GM12878 (cell line): ENCODE measurements at regions not wholly inside any gene's neighbourhood (a gene's known extent, or its start where the extent isn't known, plus 50 kb on each side); places are given as distances from the start of the nearest gene placed in this dataset.

ENCODE experiments used
- FOS ChIP-seq: IDR thresholded peaks from 3 replicates; pipeline ENCODE4 v1.6.1; 2011; ENCODE audit warnings: borderline replicate concordance; ENCODE audit not compliant: insufficient read length; ENCODE audit errors: extremely low read depth
- GABPA ChIP-seq: IDR thresholded peaks from 2 replicates; pipeline ENCODE4 v1.6.1; 2014; ENCODE audit warnings: antibody characterized with exemption, low read depth, mild to moderate bottlenecking, inconsistent platforms
- MAX ChIP-seq: IDR thresholded peaks from 2 replicates; pipeline ENCODE4 v1.6.1; 2012; ENCODE audit warnings: low read depth, low read length, improper control_type of control experiment
- POLR2A ChIP-seq: IDR thresholded peaks from 2 replicates; pipeline ENCODE4 v1.6.1; 2011; ENCODE audit warnings: low read depth, mild to moderate bottlenecking, low read length
- SP1 ChIP-seq: IDR thresholded peaks from one replicate; pipeline ENCODE4 v1.6.1; 2011; ENCODE audit warnings: low read depth, low read length

- TF ChIP-seq MAX (no peak), FOS (no peak), POLR2A (no peak), GABPA (no peak), SP1 (no peak)
Measured at GRCh38 chr1:229822026-229822425, 196.0 kb downstream of the URB2 start.
